Nephron (organoid): ENCODE measurements at regions not wholly inside any gene's neighbourhood (a gene's known extent, or its start where the extent isn't known, plus 50 kb on each side); places are given as distances from the start of the nearest gene placed in this dataset.

ENCODE experiments used
- H3K27ac Mint-ChIP-seq, 3 experiments: 2 replicates each; pipeline ENCODE4 v1.8.0; 2020; ENCODE audit warnings: mixed read lengths in 3 of 3, mild to moderate bottlenecking in 2 of 3, moderate library complexity in 1 of 3
- H3K27me3 Mint-ChIP-seq: 2 replicates; pipeline ENCODE4 v1.8.0; 2021; ENCODE audit warnings: low read depth, mild to moderate bottlenecking, moderate library complexity, mixed read lengths
- H3K36me3 Mint-ChIP-seq: 2 replicates; pipeline ENCODE4 v1.8.0; 2020; ENCODE audit warnings: low read depth, mixed read lengths
- H3K4me1 Mint-ChIP-seq: 2 replicates; pipeline ENCODE4 v1.8.0; 2020; ENCODE audit warnings: mixed read lengths
- H3K4me3 Mint-ChIP-seq, 3 experiments: 2 replicates each; pipeline ENCODE4 v1.8.0; 2020; ENCODE audit warnings: mild to moderate bottlenecking in 3 of 3, mixed read lengths in 3 of 3, moderate library complexity in 2 of 3
- H3K9me3 Mint-ChIP-seq: 2 replicates; pipeline ENCODE4 v1.8.0; 2020; ENCODE audit warnings: mixed read lengths
- TF ChIP-seq, protein P1 (sequence below), 3 experiments: fragments of 200-600 bp; sonication (generic); IDR thresholded peaks; one replicate each; pipeline ENCODE4 v1.5.0; 2021; ENCODE audit warnings: antibody characterized with exemption in 3 of 3; ENCODE audit not compliant: unreplicated experiment in 3 of 3

DNA sequence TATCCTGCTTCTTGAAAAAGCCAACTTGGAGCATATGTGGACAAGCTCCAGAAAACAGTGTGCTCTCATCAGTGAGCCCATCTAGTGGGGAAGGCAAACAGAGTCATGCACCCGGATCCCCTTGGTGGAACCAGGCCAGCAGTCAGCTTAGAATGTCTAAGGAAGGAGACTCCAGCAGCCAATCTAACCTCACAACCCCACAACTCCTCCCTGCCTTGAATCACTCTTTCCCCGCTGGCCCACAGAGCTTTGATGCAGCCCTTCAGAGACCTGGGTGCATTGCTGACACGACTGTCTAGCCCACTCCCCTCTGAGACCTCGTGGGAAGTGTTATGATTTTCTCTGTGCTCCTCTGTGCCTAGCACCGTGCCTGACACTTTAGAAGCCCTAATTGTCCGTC is 623.7 kb downstream of the BNC2 start:
- H3K27me3 Mint-ChIP-seq, result no peaks in the 10 kb centered on the region
- no peak overlapping the region for H3K4me3 Mint-ChIP-seq
- H3K9me3 Mint-ChIP-seq, result no peaks in the 10 kb centered on the region
- TF ChIP-seq, protein P1, sequence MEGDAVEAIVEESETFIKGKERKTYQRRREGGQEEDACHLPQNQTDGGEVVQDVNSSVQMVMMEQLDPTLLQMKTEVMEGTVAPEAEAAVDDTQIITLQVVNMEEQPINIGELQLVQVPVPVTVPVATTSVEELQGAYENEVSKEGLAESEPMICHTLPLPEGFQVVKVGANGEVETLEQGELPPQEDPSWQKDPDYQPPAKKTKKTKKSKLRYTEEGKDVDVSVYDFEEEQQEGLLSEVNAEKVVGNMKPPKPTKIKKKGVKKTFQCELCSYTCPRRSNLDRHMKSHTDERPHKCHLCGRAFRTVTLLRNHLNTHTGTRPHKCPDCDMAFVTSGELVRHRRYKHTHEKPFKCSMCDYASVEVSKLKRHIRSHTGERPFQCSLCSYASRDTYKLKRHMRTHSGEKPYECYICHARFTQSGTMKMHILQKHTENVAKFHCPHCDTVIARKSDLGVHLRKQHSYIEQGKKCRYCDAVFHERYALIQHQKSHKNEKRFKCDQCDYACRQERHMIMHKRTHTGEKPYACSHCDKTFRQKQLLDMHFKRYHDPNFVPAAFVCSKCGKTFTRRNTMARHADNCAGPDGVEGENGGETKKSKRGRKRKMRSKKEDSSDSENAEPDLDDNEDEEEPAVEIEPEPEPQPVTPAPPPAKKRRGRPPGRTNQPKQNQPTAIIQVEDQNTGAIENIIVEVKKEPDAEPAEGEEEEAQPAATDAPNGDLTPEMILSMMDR (IDR thresholded peaks at IDR 0.05; ENCODE audit: unreplicated experiment in 3 of 3), result no peak
- peak overlapping the region; percentile 55 to 80 (median 66) for H3K27ac Mint-ChIP-seq
- H3K4me1 Mint-ChIP-seq, result peaks cover 47% of the 10 kb centered on the region
- no peaks in the 10 kb centered on the region for H3K36me3 Mint-ChIP-seq

DNA sequence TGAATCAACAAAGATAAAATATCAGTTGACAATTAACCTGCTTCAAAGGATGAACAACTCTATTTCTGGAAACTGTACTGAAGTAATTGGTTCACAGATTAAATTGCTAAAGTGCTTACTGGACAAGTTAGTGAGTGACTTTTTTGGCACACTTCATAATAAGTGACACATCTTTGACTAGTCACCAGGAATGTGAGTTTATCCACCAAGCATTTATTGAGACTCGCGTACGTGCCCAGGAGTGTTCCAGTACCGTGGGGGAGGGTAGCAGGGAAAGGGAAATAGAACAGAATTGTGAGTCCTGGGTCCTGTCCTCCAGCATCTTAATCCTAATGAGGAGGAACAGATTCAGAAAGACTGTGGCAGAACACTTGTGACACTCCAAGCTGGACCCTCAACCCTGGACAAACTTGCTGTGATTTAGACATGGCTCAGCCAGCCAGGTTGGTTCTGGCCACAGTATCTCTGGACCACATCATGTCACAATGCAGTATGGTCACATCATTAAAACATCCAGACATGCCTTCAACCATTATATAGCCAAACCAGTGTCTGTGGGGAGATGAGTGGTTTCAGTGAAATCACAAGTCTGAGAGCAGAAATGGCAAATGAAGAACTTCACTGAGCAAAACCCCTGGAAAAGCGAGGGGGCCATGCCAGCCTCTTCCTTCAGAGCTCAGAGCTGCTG is 623.1 kb downstream of the BNC2 start:
- H3K9me3 Mint-ChIP-seq, result no peaks in the 10 kb centered on the region
- H3K36me3 Mint-ChIP-seq, result no peaks in the 10 kb centered on the region
- peaks cover 52% of the 10 kb centered on the region for H3K4me1 Mint-ChIP-seq
- H3K27ac Mint-ChIP-seq, result peak overlapping the region; percentile 30 to 80 (median 66)
- H3K27me3 Mint-ChIP-seq, result no peaks in the 10 kb centered on the region
- TF ChIP-seq, protein P1 (IDR thresholded peaks at IDR 0.05; ENCODE audit: unreplicated experiment in 3 of 3), result no peak
- H3K4me3 Mint-ChIP-seq, result no peak overlapping the region

DNA sequence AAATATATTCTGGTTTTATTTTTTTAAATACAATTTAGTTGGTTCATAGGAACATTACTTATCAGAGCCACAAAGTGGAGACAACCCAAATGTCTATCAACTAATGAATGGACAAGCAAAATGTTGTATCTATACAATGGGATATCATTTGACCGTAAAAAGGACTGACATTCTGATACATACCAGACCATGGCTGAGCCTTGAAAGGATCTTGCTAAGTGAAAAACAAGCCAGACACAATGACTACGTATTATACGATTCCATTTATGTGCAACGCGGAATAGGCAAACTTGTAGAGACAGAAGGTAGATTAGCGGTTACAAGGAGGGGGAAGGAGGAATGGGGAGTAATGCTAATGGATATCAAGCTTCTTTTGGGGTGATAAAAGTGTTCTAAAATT is 621.6 kb downstream of the BNC2 start:
- H3K27me3 Mint-ChIP-seq, result no peaks in the 10 kb centered on the region
- no peaks in the 10 kb centered on the region for H3K36me3 Mint-ChIP-seq
- H3K4me3 Mint-ChIP-seq, result no peak overlapping the region
- H3K4me1 Mint-ChIP-seq, result peaks cover 67% of the 10 kb centered on the region
- no peaks in the 10 kb centered on the region for H3K9me3 Mint-ChIP-seq
- TF ChIP-seq, protein P1 (IDR thresholded peaks at IDR 0.05; ENCODE audit: unreplicated experiment in 3 of 3), result no peak
- H3K27ac Mint-ChIP-seq, result peak overlapping the region; percentile 2 to 58 (median 6)

DNA sequence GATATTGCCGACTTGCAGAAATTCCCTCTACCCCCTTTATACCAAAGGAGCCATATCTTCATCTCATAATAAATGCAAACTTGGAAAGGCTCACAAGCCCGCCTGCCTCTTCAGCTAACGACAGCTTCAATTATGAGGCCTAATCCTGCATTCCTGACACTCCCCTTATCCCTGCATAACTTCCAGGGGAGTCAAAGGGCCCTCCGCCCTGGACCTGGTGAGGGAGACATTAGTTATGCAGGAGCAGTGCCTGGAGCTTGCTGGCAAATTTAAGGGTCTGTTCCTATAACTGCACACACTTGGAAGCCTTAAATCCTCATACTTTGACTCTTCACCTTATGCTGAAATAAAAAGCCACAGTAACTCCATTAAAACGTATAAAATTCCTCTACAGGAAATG is 617.9 kb downstream of the BNC2 start:
- no peaks in the 10 kb centered on the region for H3K27me3 Mint-ChIP-seq
- TF ChIP-seq, protein P1 (IDR thresholded peaks at IDR 0.05; ENCODE audit: unreplicated experiment in 3 of 3), result no peak
- H3K27ac Mint-ChIP-seq, result peak overlapping the region; percentile 93 to 97 (median 95)
- no peaks in the 10 kb centered on the region for H3K36me3 Mint-ChIP-seq
- H3K4me1 Mint-ChIP-seq, result peaks cover 56% of the 10 kb centered on the region
- H3K9me3 Mint-ChIP-seq, result no peaks in the 10 kb centered on the region
- H3K4me3 Mint-ChIP-seq, result no peak overlapping the region

DNA sequence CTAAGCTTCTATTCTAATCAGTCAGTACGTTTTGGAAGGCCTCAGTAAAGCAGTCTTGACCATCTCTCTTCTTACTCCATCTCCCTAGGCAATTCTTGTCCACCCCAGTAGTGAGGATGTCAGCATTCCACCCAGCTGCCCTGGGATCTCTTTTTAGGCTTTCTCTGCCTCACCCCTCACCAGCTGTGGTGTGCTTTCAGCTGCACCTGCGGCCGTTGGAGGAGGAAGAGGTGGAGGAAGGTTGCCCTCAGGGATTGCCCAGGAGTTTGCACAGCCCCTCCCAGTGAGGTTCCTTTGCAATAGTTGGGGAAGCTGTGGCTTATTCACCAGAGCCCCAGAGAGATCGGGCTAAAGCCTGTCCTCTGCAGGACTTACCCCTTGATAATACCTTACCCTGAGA is 615.8 kb downstream of the BNC2 start:
- H3K9me3 Mint-ChIP-seq, result no peaks in the 10 kb centered on the region
- peaks cover 51% of the 10 kb centered on the region for H3K4me1 Mint-ChIP-seq
- TF ChIP-seq, protein P1 (IDR thresholded peaks at IDR 0.05; ENCODE audit: unreplicated experiment in 3 of 3), result no peak
- H3K27me3 Mint-ChIP-seq, result no peaks in the 10 kb centered on the region
- H3K4me3 Mint-ChIP-seq, result no peak overlapping the region
- H3K27ac Mint-ChIP-seq, result peak overlapping the region in 2 of 3 experiments; percentile 95 to 97
- H3K36me3 Mint-ChIP-seq, result no peaks in the 10 kb centered on the region

DNA sequence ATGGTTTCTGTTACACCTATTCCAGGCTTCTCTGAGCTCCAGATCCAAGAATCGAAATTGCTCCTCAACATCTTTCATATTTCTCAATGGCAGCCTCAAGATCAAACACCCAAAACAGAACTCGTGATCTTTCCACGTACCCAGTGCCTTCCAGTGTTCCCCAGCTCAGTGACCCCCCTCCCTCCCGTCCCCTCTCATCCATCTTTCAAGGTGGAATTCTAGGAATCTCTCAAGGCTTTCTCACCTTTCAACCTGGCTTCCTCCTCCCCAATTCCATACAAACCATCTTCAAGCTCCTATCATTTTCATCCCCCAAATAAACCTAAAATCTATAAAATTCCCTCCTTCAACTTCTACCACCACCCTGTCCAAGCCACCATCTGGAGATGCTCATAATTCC is 615.3 kb downstream of the BNC2 start:
- H3K27ac Mint-ChIP-seq, result peak overlapping the region; percentile 1 to 95 (median 84)
- H3K9me3 Mint-ChIP-seq, result no peaks in the 10 kb centered on the region
- TF ChIP-seq, protein P1 (IDR thresholded peaks at IDR 0.05; ENCODE audit: unreplicated experiment in 3 of 3), result no peak
- no peak overlapping the region for H3K4me3 Mint-ChIP-seq
- H3K4me1 Mint-ChIP-seq, result peaks cover 47% of the 10 kb centered on the region
- no peaks in the 10 kb centered on the region for H3K27me3 Mint-ChIP-seq
- no peaks in the 10 kb centered on the region for H3K36me3 Mint-ChIP-seq
